A549 (cell line): ENCODE measurements at regions not wholly inside any gene's neighbourhood (a gene's known extent, or its start where the extent isn't known, plus 50 kb on each side); places are given as distances from the start of the nearest gene placed in this dataset.

Experiments used
- ATAC-seq, 2 experiments: fragments of 200-7000 bp in 1 of 2; fragments of >200 bp in 1 of 2; cut with Nextera tagmentation in 1 of 2; cut with Tn5 transposase in 1 of 2; 3 replicates each; pipeline versions ENCODE4 v1.8.0 to v1.9.1; 2018 to 2020; ENCODE audit warnings: mild to moderate bottlenecking in 1 of 2, moderate library complexity in 1 of 2
- CTCF ChIA-PET: fragments of 300-600 bp; sonication (Branson Sonifier 250); formaldehyde crosslinking; extraction: SDS; loops from one replicate; lab custom pipeline; 2021; ENCODE audit warnings: antibody characterized with exemption, inconsistent platforms; lab: Yijun Ruan, JAX
- POLR2A ChIA-PET: fragments of 350-600 bp; formaldehyde crosslinking; extraction: SDS; loops from one replicate; lab custom pipeline; 2021; ENCODE audit warnings: antibody characterized with exemption, inconsistent platforms; lab: Yijun Ruan, JAX
- DNase-seq, 2 experiments: peaks; one replicate each; pipeline versions ENCODE4 v3.0.0 to v3.0.0-alpha.2; 2011 to 2016; ENCODE audit warnings: low read depth in 1 of 2, low spot score in 1 of 2
- FAIRE-seq: peaks from 2 replicates; lab custom pipeline; 2011; peaks lifted over from hg19 to GRCh38; lab: Jason Lieb, UNC
- H3K27ac ChIP-seq, 2 experiments: fragments of >200 bp; sonication (Bioruptor Twin); formaldehyde crosslinking; 3 replicates each; pipeline ENCODE4 v1.5.1; 2016 to 2017
- H3K4me1 ChIP-seq: fragments of >200 bp; sonication (Bioruptor Twin); formaldehyde crosslinking; 3 replicates; pipeline ENCODE4 v1.6.1; 2016
- H3K4me2 ChIP-seq: fragments of >200 bp; sonication (Bioruptor Twin); formaldehyde crosslinking; 3 replicates; pipeline ENCODE4 v1.6.1; 2016
- H3K4me3 ChIP-seq: fragments of >200 bp; sonication (Bioruptor Twin); formaldehyde crosslinking; 3 replicates; pipeline ENCODE4 v1.5.1; 2016
- H3K9me3 ChIP-seq: fragments of >200 bp; sonication (Bioruptor Twin); formaldehyde crosslinking; 3 replicates; pipeline ENCODE4 v1.6.1; 2016
- BHLHE40 ChIP-seq: IDR thresholded peaks from 2 replicates; pipeline ENCODE4 v1.6.1; 2012; ENCODE audit warnings: low read depth, low read length, inconsistent platforms
- CBX2 ChIP-seq: fragments of 200-600 bp; sonication (generic); IDR thresholded peaks from 2 replicates; pipeline ENCODE4 v1.6.1; 2016; ENCODE audit warnings: low read depth, mild to moderate bottlenecking, borderline replicate concordance
- CHD2 ChIP-seq: fragments of 150-350 bp; IDR thresholded peaks from 2 replicates; pipeline ENCODE4 v1.6.1; 2014; ENCODE audit warnings: low read length; ENCODE audit not compliant: partially characterized antibody
- EHMT2 ChIP-seq: fragments of 200-600 bp; sonication (generic); IDR thresholded peaks from 2 replicates; pipeline ENCODE4 v1.6.1; 2016; ENCODE audit warnings: antibody characterized with exemption, low read depth, mild to moderate bottlenecking, moderate library complexity
- FOSB ChIP-seq: fragments of 250-450 bp; sonication (Bioruptor Pico); IDR thresholded peaks from 2 replicates; pipeline ENCODE4 v1.5.0; 2020; ENCODE audit warnings: mild to moderate bottlenecking, moderate library complexity
- GATA3 ChIP-seq: IDR thresholded peaks from 2 replicates; pipeline ENCODE4 v1.6.1; 2012; ENCODE audit warnings: borderline replicate concordance
- HDAC2 ChIP-seq: fragments of 200-600 bp; sonication (generic); IDR thresholded peaks from 2 replicates; pipeline ENCODE4 v1.6.1; 2016
- HEYL ChIP-seq: fragments of 250-450 bp; sonication (Bioruptor Pico); IDR thresholded peaks from 2 replicates; pipeline ENCODE4 v1.8.0; 2021; ENCODE audit warnings: mild to moderate bottlenecking, moderate library complexity
- JUNB ChIP-seq: fragments of >200 bp; sonication (Bioruptor Twin); formaldehyde crosslinking; IDR thresholded peaks from 2 replicates; pipeline ENCODE4 v1.6.1; 2016
- KDM1A ChIP-seq: fragments of 200-600 bp; sonication (generic); IDR thresholded peaks from 2 replicates; pipeline ENCODE4 v1.6.1; 2016; ENCODE audit warnings: low read depth, mild to moderate bottlenecking
- MAZ ChIP-seq: fragments of 150-350 bp; IDR thresholded peaks from 2 replicates; pipeline ENCODE4 v1.6.1; 2014; ENCODE audit warnings: antibody characterized with exemption, low read depth, low read length, borderline replicate concordance
- MYC ChIP-seq: IDR thresholded peaks from 2 replicates; pipeline ENCODE4 v1.6.1; 2012; ENCODE audit warnings: mild to moderate bottlenecking, inconsistent platforms, low read length, improper control_type of control experiment, borderline replicate concordance
- NR3C1 ChIP-seq: fragments of >200 bp; sonication (Bioruptor Twin); formaldehyde crosslinking; IDR thresholded peaks from 3 replicates; pipeline ENCODE4 v1.6.1; 2017
- POLR2A ChIP-seq: IDR thresholded peaks from 2 replicates; pipeline ENCODE4 v1.6.1; 2012; ENCODE audit warnings: mild to moderate bottlenecking, low read length
- RARB ChIP-seq: fragments of 250-450 bp; sonication (Bioruptor Pico); IDR thresholded peaks from 2 replicates; pipeline ENCODE4 v1.8.0; 2021; ENCODE audit warnings: mild to moderate bottlenecking, moderate library complexity
- RFX5 ChIP-seq: fragments of 450-650 bp; IDR thresholded peaks from 2 replicates; pipeline ENCODE4 v1.7.1; 2014; ENCODE audit warnings: antibody characterized with exemption, mild to moderate bottlenecking, moderate library complexity
- TP53 ChIP-seq: fragments of 250-450 bp; sonication (Bioruptor Pico); IDR thresholded peaks from 2 replicates; pipeline ENCODE4 v1.5.0; 2021; ENCODE audit warnings: mild to moderate bottlenecking, moderate library complexity
- WGBS: methylation state at CpG from one replicate; pipeline ENCODE4 v1.1.6; 2017; ENCODE audit errors: missing lambda C conversion rate; 5-methylcytosine and 5-hydroxymethylcytosine counted together
- TF ChIP-seq, protein P1 (sequence below): fragments of >200 bp; sonication (Bioruptor Twin); formaldehyde crosslinking; IDR thresholded peaks from 2 replicates; pipeline ENCODE4 v1.6.1; 2016
- TF ChIP-seq, protein P2 (sequence below): fragments of 250-450 bp; sonication (Bioruptor Pico); IDR thresholded peaks from 2 replicates; pipeline ENCODE4 v1.5.0; 2020; ENCODE audit warnings: low read depth, mild to moderate bottlenecking, moderate library complexity
- TF ChIP-seq, protein P3 (sequence below): fragments of 450-650 bp; IDR thresholded peaks from 2 replicates; pipeline ENCODE4 v1.6.1; 2014; ENCODE audit warnings: antibody characterized with exemption
- TF ChIP-seq, protein P4 (sequence below): IDR thresholded peaks from 2 replicates; pipeline ENCODE4 v1.6.1; 2012; ENCODE audit warnings: low read depth, borderline replicate concordance

DNA sequence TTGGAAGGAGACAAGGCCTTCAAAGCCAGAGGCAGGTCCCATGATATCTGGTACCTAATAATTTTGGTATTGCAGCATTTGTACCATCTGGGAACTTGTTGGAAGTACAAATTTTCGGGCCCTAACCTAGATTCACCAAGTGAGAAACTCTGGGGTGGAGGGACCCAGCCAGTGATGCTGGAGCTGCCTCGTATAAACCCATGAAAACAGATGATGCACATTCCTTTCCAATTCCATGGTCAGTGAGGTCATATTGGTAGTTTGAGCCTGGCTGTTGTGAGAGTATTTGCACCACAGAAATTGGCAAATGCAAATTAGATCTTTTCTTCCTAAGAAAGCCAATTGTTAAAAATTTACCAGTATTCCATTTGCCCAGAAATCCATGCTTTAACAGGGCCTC, 269.6 kb upstream of the PLXNA2 start (continued):
- no peak for TF ChIP-seq HDAC2
- no peak for TF ChIP-seq TP53 (CRISPR knock-in tag)
- TF ChIP-seq MYC, result no peak

DNA sequence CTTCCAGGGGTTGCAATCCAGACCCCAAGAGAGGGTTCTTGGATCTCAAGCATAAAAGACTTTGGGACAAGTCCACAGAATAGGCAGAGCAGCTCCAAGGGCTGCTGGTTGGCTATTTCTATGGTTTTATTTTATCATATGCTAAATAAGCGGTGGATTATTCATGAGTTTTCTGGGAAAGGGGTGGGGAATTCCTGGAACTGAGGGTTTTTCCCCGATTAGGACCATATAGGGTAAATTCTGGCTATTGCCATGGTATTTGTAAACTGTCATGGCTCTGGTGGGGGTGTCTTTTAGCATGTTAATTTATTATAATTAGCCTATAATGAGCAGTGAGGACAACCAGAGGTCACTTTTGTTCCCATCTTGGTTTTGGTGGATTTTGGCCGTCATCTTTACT, 270.9 kb upstream of the PLXNA2 start:
- TF ChIP-seq RFX5 (no peak), CBX2 (no peak), POLR2A (no peak), KDM1A (no peak)
- TF ChIP-seq, protein P1, sequence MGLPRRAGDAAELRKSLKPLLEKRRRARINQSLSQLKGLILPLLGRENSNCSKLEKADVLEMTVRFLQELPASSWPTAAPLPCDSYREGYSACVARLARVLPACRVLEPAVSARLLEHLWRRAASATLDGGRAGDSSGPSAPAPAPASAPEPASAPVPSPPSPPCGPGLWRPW, result no peak
- WGBS, result 5% methylated on average over 3 of the region's 3 CpGs
- no peak for ATAC-seq
- no peak for FAIRE-seq
- Histone ChIP-seq H3K4me1 (no peaks in the 10 kb centered on the region), H3K27ac (no peak overlapping the region), H3K9me3 (no peaks in the 10 kb centered on the region), H3K4me3 (no peak overlapping the region), H3K4me2 (no peak overlapping the region)
- POLR2A ChIA-PET, result no interaction called here
- CTCF ChIA-PET, result no interaction called here
- DNase-seq, result no peak

DNA sequence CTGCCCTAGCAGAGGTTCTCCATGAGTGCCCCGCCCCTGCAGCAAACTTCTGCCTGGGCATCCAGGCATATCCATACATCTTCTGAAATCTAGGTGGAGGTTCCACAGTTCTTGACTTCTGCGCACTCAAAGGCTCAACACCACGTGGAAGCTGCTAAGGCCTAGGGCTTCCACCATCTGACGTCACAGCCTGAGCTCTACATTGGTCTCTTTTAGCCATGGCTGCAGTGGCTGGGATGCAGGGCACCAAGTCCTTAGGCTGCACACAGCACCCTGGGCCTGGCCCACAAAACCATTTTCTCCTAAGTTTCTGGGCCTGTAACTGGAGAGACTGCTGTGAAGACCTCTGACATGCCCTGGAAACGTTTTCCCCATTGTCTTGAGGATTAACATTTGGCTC, 272.6 kb upstream of the PLXNA2 start:
- POLR2A ChIA-PET, result no interaction called here
- CTCF ChIA-PET, result no interaction called here
- no peak for DNase-seq
- WGBS, result 11% methylated on average over 5 of the region's 5 CpGs
- no peak for ATAC-seq
- H3K9me3 ChIP-seq, result no peaks in the 10 kb centered on the region
- no peak overlapping the region for H3K4me2 ChIP-seq
- H3K4me3 ChIP-seq, result no peak overlapping the region
- TF ChIP-seq JUNB (no peak), HEYL (CRISPR knock-in tag) (no peak), GATA3 (no peak), EHMT2 (no peak), MAZ (no peak), NR3C1 (no peak), RARB (CRISPR knock-in tag) (no peak), FOSB (CRISPR knock-in tag) (no peak)
- TF ChIP-seq, protein P2, sequence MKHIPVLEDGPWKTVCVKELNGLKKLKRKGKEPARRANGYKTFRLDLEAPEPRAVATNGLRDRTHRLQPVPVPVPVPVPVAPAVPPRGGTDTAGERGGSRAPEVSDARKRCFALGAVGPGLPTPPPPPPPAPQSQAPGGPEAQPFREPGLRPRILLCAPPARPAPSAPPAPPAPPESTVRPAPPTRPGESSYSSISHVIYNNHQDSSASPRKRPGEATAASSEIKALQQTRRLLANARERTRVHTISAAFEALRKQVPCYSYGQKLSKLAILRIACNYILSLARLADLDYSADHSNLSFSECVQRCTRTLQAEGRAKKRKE (CRISPR knock-in tag), result no peak
- TF ChIP-seq, protein P3, sequence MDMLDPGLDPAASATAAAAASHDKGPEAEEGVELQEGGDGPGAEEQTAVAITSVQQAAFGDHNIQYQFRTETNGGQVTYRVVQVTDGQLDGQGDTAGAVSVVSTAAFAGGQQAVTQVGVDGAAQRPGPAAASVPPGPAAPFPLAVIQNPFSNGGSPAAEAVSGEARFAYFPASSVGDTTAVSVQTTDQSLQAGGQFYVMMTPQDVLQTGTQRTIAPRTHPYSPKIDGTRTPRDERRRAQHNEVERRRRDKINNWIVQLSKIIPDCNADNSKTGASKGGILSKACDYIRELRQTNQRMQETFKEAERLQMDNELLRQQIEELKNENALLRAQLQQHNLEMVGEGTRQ, result no peak
- TF ChIP-seq, protein P4, sequence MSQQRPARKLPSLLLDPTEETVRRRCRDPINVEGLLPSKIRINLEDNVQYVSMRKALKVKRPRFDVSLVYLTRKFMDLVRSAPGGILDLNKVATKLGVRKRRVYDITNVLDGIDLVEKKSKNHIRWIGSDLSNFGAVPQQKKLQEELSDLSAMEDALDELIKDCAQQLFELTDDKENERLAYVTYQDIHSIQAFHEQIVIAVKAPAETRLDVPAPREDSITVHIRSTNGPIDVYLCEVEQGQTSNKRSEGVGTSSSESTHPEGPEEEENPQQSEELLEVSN, result no peak
- no peak for FAIRE-seq
- H3K27ac ChIP-seq, result no peak overlapping the region
- H3K4me1 ChIP-seq, result no peaks in the 10 kb centered on the region

DNA sequence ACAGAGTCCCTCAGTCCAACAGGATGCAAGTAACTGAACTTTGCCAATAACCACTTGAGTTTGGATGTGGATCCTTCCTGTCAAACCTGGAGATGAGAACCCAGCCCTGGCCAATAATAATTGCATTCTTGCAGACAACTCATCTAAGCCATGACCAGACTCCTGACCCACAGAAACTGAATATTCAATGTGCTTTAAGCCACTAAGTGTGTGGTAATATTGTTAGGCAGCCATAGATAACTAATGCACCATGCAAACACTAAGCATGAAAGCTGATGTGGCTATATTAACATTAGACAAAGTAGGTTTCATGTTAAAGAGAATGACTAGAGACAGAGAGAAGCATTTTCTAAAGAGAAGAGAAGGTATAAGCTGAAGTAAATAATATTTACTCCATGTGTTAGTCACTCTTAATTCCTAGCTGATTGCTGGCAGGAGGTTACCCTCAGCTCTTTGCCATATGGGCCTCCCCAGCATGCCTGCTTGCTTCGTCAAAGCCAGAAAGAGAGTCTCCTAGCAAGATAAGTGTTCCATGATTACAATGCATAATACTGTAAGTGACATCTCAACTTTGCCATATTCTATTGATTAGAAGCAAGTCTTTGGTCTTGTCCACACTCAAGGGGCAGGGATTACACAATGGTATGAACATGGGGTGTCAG, 276.4 kb upstream of the PLXNA2 start:
- DNase-seq, result no peak
- WGBS, result 0% methylated on average over 1 of the region's 1 CpG
- Histone ChIP-seq H3K9me3 (no peaks in the 10 kb centered on the region), H3K4me2 (no peak overlapping the region), H3K4me3 (no peak overlapping the region), H3K4me1 (no peaks in the 10 kb centered on the region), H3K27ac (no peak overlapping the region)
- no peak for FAIRE-seq
- ATAC-seq, result no peak
- TF ChIP-seq BHLHE40 (no peak), CHD2 (no peak)
- POLR2A ChIA-PET, result no interaction called here
- CTCF ChIA-PET, result no interaction called here
